NCI-H345 treated with DMSO at 0.1 percent for 48 hours (cell line): ENCODE measurements at regions not wholly inside any gene's neighbourhood (a gene's known extent, or its start where the extent isn't known, plus 50 kb on each side); places are given as distances from the start of the nearest gene placed in this dataset.
"Not testable (repeated sequence)": the region's sequence is repeated elsewhere in the genome, so short reads cannot be mapped to it uniquely, and the experiment has no call there.

ENCODE experiments used
- DNase-seq: peaks from one replicate; lab custom pipeline; 2025; ENCODE audit not compliant: unreplicated experiment; lab: John Stamatoyannopoulos, UW

DNA sequence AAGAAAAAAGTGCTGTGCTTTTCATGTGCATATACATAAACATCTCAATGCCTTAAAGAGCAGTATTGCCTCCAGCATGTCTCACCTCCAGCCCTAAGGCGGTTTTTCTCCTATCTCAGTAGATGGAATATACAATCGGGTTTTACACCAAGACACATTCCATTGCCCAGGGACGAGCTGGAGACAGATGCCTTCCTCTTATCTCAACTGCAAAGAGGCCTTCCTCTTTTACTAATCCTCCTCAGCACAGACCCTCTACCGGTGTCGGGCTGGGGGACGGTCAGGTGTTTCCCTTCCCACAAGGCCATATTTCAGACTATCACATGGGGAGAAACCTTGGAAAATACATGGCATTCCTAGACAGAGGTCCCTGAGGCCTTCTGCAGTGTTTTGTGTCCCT, 385.3 kb downstream of the AMY1C start:
- not testable (repeated sequence) for DNase-seq

DNA sequence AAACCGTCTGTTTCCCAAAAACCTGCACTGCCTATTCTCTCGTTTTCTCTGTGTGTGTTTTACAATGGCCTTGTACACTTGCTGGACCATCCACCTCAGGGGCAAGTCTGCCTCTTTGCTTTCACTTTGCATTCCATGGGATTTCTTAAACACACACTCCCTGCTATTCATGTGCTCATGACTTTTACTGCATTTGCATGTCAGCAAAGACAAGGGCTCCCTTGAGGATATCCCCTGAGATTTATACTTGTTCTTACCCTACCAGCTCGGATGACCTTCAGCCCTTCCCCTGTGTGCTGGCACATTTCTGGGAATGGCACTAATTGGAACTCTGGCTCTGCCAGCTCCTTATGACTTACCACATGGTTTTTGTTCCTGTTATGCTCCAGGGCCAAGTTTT, 386.9 kb downstream of the AMY1C start:
- DNase-seq = no peak

DNA sequence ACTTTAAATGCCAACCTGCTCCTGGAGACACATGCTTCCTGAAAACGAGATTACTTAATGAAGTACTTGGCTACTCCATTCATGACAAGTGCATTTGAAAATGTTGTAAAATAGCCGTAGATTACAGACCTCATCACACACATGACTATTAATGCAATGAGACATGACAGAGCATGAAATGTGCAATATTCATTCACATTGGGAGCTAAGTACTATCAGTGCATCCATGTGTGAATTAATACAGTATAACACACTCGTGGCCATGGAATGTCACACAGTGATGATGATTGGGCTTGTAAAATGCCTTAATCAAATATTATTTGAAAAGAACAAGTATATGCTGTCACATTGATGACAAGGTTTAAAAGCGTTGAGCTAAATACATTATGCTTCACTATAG, 407.0 kb downstream of the AMY1C start:
- DNase-seq = no peak

DNA sequence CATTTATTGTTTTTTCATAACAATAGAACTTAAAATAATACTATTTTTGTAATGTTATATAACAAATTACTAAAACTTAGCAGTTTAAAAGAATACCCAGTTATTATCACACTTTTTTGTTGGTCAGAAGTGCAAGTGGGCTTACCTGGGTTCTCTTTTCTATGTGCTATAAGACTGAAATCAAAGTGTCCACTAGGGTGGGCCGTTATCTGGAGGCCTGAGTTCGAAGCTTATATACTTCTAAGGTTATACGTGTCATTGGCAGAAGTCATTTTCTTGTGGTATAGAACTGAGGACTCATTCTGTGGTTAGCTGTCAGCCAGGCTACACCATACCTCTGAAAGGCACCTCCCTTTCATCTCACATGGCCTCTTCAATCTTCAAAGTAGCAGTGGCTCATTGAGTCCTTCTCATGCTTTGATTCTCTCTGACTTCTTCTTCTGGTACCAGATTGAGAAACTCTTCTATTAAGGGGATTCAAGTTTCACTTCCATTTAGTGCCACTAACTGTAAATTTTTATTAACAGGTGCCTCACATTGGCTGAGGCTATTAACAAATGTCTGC, 414.3 kb downstream of the AMY1C start:
- no peak for DNase-seq

DNA sequence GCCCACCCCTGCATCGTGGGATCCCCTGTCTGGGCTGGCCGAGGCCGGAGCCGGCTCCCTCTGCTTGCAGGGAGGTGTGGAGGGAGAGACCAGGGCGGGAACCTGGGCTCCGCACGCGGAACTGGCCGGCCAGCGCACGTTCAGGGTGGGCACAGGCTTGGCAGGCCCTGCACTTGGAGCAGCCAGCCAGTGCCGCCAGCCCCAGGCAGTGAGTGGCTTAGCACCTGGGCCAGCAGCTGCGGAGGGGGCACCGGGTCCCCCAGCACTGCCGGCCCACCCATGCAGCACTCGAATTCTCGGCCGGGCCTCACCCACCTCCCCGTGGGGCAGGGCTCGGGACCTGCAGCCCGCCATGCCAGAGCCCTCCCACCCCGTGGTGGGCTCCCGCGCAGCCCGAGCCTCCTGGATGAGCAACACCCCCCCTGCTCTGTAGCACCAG, 422.6 kb downstream of the AMY1C start:
- no peak for DNase-seq

DNA sequence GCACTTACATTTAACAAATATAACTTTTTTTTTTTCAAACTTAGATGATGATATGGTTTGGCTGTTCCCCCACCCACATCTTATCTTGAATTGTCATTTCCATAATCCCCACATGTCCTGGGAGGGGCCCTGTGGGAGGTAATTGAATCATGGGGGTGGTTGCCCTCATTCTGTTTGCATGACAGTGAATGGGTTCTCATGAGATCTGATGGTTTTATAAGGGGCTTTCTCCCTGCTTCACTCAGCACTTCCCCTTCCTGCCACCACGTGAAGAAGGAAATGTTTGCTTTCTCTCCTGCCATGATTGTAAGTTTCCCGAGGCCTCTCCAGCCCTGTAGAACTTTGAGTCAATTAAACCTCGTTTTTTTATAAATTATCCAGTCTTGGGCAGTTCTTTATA, 432.6 kb downstream of the AMY1C start:
- DNase-seq = no peak

DNA sequence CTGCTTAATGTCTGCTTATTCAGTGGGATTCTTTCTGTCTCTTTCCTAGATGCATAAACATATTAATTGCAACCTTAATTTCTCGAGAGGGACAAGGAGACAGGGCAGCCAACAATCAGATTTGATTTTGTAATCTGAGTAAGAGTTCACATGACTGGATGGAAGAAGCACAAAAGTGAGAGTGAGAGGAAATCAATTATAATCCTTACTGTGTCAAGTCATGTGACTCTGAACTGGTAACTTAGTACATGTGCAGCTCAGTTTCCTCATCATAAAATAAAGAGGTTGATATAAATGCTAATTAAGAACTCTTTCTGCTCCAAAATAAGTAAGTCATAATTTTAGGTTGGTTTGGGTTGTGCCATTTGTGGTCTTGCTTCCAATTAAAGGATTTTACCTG, 439.5 kb downstream of the AMY1C start:
- DNase-seq = no peak

DNA sequence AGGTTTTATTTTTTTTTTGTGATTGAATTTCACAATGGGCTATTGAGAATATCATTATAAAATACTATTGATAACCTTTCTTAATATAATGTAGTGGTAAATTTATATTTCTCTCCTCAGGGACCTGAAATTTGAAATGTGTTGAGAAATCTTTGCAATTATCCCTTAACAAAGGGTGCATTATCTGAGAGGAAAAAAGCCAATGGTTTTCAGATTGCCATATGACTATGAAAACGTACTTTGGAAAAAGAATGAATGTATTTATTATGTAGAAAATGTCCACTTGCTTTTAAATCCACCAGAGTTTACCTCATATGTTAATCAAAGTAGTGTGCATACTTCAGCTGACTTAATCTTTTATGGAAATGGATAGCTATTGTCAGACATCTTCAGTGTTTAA, 441.1 kb downstream of the AMY1C start:
- DNase-seq = no peak

DNA sequence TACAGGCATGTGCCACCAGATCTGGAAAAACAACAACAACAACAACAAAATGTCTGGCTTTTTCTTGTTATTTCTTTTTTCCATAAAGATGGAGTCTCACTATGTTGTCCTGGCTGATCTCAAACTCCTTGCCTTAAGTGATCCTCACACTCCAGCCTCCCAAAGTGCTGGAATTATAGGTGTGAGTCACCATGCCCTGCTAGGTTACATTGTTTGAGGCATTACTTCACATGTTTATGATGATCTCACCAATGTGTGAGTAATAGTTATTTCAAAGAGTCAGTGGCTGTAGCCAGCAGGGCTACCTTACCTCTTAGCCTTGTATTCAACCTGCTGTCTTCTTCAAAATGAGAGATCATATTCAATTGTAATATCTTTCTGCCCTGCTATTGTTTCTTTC, 445.7 kb downstream of the AMY1C start:
- DNase-seq = no peak

DNA sequence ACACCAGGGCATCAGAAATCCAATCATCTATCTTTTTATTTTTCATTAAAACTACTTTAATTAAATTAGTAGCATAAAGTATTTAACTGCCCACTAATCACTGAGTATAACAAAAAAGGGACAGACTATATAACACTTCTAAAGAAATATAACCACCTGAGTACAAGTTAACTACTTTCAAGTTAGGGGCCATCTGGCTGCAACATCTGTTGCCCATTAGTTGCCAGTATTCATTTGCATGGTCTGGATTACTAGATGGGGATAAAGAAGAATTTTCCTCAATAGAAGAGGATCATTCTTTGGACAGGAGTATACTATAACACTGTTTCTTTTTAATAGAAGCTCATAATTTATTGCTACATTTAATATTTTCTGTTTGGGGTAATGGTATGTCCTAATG, 446.4 kb downstream of the AMY1C start:
- DNase-seq = no peak

DNA sequence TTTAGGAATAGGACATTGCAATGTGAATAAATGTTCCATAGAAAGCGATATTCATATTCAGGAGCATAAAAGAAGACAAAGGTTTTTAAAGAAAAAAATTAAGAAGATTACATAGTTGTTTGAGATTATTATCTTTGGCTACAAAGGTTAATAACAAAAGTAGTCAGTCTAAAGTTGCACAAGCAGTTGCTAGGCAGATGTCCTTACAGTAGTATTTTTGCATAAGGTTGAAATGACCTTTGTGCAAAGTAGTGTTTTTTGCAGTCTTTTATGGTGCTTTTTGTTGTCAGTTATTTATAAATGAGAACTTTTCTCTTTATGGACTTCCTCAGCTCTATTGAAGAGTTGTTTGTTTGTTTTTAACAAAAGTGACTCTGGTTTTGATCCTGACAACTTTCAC, 447.8 kb downstream of the AMY1C start:
- no peak for DNase-seq

DNA sequence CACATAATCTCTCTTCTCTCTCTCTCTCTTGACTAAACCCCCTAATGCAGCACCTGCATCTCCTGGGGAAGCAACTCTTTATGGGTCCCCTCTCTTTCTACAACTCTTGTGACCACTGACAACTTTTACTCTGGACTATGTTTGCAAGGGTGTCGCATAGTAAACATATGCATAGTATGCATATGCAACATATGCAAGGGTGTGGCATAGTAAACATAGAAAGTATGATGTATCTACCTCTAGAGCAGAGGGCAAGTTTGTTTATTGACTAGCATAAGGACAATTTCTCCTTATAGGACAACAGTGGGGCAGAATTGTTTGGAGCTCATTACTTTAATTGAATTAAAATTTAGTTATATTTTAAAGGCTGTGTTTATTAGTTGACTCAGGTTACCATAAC, 462.5 kb downstream of the AMY1C start:
- DNase-seq = no peak

DNA sequence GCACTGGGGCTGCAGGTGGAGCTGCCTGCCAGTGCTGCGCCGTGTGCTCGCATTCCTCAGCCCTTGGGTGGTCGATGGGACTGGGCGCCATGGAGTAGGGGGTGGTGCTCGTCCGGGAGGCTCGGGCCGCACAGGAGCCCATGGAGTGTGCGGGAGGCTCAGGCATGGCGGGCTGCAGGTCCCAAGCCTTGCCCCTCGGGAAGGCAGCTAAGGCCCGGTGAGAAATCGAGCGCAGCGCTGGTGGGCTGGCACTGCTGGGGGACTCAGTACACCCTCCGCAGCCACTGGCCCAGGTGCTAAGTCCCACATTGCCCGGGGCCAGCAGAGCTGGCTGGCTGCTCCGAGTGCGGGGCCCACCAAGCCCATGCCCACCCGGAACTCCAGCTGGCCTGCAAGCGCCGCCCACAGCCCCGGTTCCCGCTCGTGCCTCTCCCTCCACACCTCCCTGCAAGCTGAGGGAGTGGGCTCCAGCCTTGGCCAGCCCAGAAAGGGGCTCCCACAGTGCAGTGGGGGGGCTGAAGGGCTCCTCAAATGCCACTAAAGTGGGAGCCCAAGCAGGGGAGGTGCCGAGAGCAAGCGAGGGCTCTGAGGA, 467.8 kb downstream of the AMY1C start:
- not testable (repeated sequence) for DNase-seq

DNA sequence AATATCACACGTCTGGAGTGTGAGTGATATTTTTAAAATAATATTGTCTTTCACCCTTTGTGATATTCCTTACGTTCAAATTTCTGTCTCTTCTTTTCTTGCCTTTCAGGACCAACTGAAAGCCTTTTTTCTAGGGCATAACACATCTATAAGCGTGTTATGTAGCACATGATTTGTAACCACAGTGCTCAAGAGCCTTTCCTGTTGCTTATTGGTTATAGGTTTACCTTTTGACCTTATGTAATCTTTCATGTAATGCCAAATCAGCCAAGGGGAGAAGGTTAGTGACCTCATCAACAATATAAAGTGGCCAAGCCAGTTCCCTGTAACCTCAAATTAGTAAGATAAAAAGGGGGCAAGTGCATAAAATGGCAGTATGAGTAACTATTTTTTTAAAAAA, 480.2 kb downstream of the AMY1C start:
- no peak for DNase-seq

DNA sequence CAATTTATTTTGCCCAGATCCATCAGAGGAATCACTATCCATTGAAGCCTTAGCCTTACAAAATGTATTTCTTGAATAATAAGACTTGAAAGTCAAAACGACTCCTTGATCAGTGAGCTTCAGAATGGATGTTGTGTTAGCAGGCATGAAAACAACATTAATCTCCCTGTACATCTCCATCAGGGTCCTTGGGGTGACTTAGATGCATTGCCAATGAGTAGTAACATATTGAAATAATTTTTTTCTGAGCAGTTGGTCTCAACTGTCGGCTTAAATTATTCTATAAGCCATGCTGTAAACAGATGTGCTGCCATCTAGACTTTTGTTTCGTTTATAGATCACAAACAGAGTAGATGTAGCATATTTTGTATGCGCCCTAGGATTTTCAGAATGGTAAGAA, 482.0 kb downstream of the AMY1C start:
- DNase-seq = no peak

DNA sequence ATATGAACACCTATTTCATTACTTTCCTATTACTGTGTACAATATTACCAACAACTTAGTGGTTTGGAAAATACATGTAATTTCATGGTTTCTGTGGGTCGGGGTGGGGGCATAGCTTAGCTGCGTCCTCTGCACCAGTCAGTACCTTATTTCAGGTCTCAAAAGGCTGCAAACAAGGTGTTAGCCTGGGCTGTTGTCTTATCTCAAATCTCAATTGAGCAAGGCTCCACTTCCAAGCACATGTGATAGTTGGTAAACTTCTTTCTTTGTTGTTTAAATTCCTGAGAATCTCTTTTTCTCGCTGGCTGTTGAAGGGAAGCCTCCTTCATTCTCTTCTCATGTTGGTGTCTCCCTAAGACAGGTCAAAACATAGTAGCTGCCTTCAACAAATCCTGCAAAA, 485.4 kb downstream of the AMY1C start:
- DNase-seq = no peak

DNA sequence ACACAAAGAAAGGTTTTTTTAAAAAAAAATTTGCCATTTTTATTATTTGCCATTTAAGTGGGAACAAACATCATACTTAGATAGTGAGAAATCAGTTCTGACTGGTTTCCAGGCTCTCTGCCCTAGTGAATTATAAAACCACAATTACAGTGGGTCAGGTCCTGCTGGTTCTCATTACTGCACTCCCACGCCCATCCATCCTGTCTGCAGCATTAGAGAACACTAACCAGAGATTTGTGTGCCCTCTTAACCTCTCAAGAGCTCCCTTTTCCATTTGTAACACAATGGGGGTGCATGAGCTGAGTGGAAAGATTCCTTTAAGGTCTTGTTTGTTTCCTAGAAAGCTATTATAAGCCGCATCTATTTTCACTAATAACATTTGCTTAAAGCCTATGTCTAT, 489.3 kb downstream of the AMY1C start:
- no peak for DNase-seq

DNA sequence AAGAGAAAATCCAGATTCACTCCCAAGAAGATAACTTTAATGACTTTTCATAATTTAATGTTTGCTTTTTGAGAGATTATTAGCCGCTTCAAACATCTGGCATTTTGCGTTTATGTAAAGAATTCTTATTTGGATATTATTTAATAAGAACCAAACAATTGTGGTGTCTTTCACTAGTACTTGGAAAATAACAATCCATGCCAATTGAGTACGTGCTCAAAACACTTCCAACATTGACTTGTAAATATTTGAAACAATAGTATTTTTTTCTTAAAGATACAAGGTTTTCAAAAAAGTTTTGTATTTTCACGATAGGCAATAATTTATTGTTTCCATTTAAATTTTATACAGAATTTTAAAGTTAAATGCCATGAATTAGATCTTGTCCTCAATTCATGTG, 498.7 kb downstream of the AMY1C start:
- DNase-seq = no peak

DNA sequence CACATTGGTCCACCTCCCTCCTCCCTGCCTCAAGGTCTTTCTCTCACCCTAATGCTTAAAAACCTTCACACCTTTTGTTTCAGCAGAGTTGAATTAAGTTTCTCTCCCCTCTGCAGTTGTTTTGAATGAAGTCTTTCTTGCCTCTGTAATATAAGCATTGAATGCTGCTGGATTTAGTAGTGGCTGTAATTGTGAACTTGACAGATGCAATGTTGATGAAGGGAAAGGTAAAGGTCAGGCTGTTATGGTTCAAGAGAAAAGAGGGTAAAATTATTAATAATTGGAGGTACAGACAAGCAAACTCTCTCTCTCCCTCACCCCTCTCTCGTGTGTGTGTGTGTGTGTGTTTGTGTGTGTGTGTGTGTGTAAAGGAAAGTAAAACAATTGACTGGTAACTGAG, 509.8 kb downstream of the AMY1C start:
- no peak for DNase-seq

DNA sequence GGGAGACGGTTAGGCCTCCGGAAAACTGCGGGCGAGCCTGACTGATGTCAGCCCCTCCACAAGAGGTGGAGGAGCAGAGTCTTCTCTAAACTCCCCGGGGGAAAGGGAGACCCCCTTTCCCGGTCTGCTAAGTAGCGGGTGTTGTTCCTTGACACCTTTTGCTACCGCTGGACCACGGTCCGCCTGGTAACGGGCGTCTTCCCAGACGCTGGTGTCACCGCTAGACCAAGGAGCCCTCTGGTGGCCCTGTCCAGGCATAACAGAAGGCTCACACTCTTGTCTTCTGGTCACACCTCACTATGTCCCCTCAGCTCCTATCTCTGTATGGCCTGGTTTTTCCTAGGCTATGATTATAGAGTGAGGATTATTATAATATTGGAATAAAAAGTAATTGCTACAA, 513.4 kb downstream of the AMY1C start:
- not testable (repeated sequence) for DNase-seq

DNA sequence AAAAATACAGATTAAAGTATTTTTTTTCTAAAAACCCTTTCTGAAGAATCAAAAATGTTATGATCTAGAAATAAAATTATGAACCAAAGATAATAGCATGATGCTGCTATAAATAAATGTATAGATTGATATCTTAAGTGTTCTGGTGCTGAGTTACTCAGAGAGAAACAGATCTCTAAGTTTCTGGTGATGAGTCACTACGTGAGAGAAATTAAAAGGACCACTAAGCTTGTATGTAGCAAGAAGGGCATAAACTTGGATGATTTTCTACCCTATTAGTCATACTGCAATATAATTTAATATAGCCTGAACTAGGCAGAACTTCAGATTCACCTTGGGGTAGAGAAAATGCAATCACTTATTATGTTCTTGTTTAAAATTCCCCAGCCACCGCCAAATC, 514.8 kb downstream of the AMY1C start:
- DNase-seq = no peak

DNA sequence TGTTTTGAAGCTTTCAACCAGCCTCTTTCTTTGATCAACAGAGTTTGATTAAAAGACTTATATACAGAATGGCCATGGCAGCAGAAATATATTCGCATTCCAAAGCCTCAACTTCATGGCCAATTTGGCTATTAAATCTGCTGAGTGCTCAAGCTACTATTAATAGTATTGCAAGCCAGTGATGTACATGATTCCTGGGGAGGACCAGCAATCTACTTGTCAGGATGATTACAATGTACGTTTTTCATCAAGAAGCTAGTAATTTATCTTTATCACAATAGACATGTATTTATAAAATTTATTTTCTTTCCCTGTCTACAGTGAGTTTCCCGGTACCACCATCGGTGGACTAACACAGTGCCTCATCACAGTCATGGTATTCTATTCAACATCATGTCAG, 515.5 kb downstream of the AMY1C start:
- no peak for DNase-seq

DNA sequence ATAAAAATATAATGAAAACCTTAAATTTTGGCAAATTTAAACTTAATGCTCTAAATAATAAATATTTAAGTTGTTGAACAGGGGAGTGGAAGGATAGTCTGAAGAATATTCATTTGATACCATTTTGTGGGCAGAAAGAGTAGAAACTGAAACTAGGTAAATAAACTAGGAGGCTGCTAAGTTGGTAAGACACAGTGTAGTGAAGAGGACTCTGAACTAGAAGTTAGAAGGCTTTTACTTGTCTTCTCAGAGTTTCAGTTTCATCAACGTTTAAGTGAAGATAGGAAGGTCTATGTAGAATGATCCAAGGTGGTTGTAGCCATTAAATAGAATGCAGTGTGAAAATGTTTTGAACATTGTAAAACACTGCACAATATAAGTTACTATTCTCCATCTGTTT, 516.9 kb downstream of the AMY1C start:
- DNase-seq = no peak
